DMS153 treated with DMSO at 0.1 percent for 48 hours (cell line): ENCODE measurements at regions not wholly inside any gene's neighbourhood (a gene's known extent, or its start where the extent isn't known, plus 50 kb on each side); places are given as distances from the start of the nearest gene placed in this dataset.
"Not testable (repeated sequence)": the region's sequence is repeated elsewhere in the genome, so short reads cannot be mapped to it uniquely, and the experiment has no call there.

Source experiments
- DNase-seq: peaks from one replicate; lab custom pipeline; 2025; ENCODE audit not compliant: unreplicated experiment; lab: John Stamatoyannopoulos, UW

GRCh38 chr16:22624800-22625533 lies 114.3 kb downstream of the NPIPB5 start:
- DNase-seq: no peak

GRCh38 chr16:22625967-22626366 lies 115.3 kb downstream of the NPIPB5 start:
- DNase-seq: no peak

GRCh38 chr16:22627043-22627442 lies 116.4 kb downstream of the NPIPB5 start:
- DNase-seq: no peak

GRCh38 chr16:22628994-22629393 lies 118.3 kb downstream of the NPIPB5 start:
- no peak for DNase-seq

GRCh38 chr16:22630242-22630641 lies 119.6 kb downstream of the NPIPB5 start:
- DNase-seq: no peak

- DNase-seq: no peak
Observed at GRCh38 chr16:22631264-22631663, 120.6 kb downstream of the NPIPB5 start.

GRCh38 chr16:22632606-22633005 lies 121.9 kb downstream of the NPIPB5 start:
- no peak for DNase-seq

GRCh38 chr16:22633280-22633679 lies 122.6 kb downstream of the NPIPB5 start:
- no peak for DNase-seq

- DNase-seq: no peak
Observed at GRCh38 chr16:22633799-22634198, 123.1 kb downstream of the NPIPB5 start.

- DNase-seq: no peak
Observed at GRCh38 chr16:22634954-22635353, 124.3 kb downstream of the NPIPB5 start.

GRCh38 chr16:22635357-22635761 lies 124.7 kb downstream of the NPIPB5 start:
- DNase-seq: no peak

- no peak for DNase-seq
Observed at GRCh38 chr16:22635801-22636200, 125.1 kb downstream of the NPIPB5 start.

GRCh38 chr16:22638393-22639206 lies 127.9 kb downstream of the NPIPB5 start:
- no peak for DNase-seq

GRCh38 chr16:22641131-22641628 lies 130.5 kb downstream of the NPIPB5 start:
- no peak for DNase-seq

GRCh38 chr16:22642416-22643088 lies 131.9 kb downstream of the NPIPB5 start:
- no peak for DNase-seq

- not testable (repeated sequence) for DNase-seq
Observed at GRCh38 chr16:22643203-22643602, 132.5 kb downstream of the NPIPB5 start.

- DNase-seq: no peak
Observed at GRCh38 chr16:22643886-22644285, 133.2 kb downstream of the NPIPB5 start.

GRCh38 chr16:22645868-22646267 lies 135.2 kb downstream of the NPIPB5 start:
- DNase-seq: no peak

GRCh38 chr16:22646948-22647556 lies 136.4 kb downstream of the NPIPB5 start:
- DNase-seq: no peak

GRCh38 chr16:22648141-22648540 lies 137.4 kb downstream of the NPIPB5 start:
- DNase-seq: no peak

GRCh38 chr16:22648941-22649340 lies 138.2 kb downstream of the NPIPB5 start:
- no peak for DNase-seq
